HuH-7 (cell line): ENCODE measurements at regions not wholly inside any gene's neighbourhood (a gene's known extent, or its start where the extent isn't known, plus 50 kb on each side); places are given as distances from the start of the nearest gene placed in this dataset.

Experiments
- DNase-seq: peaks from one replicate; pipeline ENCODE4 v3.0.0; 2011; ENCODE audit warnings: low spot score

- no peak for DNase-seq
Observed at GRCh38 chr3:64995857-64996551, 308.2 kb upstream of the ADAMTS9 start.

GRCh38 chr3:64993781-64994180, 306.0 kb upstream of the ADAMTS9 start:
- no peak for DNase-seq

- no peak for DNase-seq
Observed at GRCh38 chr3:64992530-64993285, 304.9 kb upstream of the ADAMTS9 start.

DNA sequence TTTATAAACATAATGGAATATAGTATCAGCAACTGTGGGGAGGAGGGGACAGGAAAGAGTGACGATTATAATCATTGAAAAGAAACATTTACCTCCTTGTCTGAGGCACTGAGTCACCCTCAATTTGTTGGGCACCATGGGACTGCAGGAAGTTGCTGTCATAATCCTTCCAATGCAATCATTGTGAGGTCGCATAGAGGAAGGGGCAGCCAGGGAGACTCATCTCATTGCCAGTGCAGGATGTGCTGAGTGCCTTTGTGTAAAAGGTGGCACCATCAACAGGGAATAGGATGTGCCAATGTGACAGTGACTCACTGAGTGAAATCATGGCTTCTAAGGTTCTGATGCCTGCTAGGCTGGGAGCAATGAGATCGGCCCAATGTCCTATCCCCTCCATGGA, 300.4 kb upstream of the ADAMTS9 start:
- no peak for DNase-seq

DNA sequence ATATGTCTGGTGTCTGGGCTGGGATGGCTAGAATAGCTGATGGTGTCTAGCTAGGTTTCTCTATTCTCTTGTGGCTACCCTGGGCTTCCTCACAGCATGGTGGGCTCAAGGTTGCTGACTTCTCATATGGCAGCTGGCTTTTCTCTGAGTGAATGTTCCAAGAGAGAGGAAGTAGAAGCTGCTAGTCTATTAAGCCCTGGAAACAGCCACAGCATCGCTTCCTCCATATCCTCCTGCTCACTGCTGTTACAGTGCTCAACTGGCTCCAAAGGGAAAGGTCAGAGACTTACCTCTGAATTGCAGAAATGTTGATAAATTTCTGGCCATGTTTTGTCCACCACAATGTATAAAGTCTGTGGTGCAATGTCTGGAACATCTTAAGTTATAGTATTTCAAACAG, 299.9 kb upstream of the ADAMTS9 start:
- no peak for DNase-seq

DNA sequence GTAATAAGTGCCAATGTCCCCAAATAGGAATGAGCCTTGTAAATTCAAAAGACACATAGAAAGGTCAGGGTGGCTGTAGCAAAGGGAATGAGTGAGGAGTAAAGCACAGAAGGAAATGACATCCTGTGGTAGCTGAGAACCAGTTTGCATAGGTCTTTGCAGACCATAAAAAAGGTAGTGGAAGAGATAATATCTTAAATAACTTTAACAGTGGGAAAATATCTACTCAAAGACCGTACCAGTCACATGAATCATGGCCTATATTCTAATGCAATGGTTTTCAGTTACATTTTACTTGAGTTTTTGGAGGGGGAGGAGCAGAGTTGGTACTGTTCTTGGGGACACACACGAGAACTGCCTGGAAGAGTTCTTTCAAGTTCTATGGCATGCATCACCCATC, 297.3 kb upstream of the ADAMTS9 start:
- DNase-seq: no peak

DNA sequence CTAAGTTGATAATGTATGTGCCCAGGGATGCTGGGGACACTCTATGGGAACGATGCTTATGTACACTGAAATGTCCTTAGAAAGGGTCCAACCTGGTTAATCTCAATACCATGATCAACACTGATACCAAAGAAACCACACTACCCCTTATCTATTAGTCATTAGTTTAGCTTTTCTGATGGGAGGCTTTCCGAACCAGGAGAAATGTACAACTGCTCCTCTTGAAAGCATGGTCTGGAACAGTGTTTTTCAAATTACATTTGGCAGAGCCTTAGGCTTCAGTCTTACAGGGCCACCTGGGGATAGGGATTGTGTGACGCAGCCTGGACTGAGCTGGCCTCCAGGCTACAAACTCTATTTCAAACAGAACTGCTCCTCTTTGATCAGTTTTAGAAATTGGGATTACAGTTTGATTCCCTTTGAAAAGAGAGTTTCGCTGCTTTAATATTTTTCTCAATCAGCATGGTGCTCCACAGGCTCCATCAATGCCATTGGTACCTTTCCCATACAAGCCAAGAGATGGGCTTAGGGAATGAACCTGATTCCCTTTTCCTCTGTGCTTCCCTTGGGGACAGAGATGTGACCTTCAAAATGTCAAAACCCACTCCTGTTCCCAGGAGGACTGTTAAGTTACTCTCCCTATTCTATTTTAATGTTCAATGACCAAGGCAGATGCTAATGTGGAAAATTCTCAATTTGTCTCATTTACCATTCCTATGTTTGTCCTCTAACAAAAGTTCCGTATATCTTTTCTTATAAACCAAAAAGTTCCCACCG, 296.0 kb upstream of the ADAMTS9 start:
- no peak for DNase-seq

GRCh38 chr3:64977308-64978100, 289.7 kb upstream of the ADAMTS9 start:
- DNase-seq: no peak

DNA sequence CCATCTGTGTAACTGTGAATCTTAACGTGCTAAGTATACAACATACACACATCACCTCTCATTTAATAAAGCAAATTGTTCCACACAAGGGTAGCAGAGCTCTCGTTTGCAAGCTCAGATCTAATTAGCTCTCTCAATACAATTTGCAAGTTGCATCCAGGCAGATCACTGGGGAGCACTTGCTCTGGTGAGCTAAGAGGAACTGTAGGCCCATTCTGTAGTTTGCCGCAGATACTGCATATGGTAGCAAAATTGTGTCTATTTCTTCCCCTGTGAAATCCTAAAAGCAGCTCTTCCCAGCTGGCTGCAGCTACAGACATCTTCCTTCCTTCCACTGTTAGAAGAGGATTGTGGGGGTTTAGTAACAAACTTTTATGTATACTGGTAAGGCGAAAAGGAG, 288.7 kb upstream of the ADAMTS9 start:
- DNase-seq: no peak

DNA sequence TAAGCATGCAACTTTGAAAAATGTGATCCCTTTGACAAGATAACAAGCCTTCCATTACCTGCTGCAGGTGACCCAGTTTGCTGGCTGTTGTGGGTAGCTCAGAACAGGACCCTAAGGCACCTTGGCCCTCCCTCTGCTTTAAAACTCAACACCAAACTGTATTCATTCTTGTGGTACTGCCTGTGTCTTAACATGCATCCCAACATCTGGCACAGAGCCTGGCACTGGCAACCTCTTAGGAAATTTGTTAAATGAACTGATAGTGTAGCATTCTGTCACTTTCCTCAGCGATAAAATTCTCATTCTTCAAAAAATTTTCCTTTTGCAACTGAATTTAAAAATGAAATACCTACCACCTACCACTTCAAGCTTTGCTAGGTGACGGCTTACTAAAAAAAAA, 287.3 kb upstream of the ADAMTS9 start:
- no peak for DNase-seq

GRCh38 chr3:64974401-64974800, 286.6 kb upstream of the ADAMTS9 start:
- DNase-seq: no peak

- no peak for DNase-seq
Observed at GRCh38 chr3:64972793-64973192, 285.0 kb upstream of the ADAMTS9 start.

DNA sequence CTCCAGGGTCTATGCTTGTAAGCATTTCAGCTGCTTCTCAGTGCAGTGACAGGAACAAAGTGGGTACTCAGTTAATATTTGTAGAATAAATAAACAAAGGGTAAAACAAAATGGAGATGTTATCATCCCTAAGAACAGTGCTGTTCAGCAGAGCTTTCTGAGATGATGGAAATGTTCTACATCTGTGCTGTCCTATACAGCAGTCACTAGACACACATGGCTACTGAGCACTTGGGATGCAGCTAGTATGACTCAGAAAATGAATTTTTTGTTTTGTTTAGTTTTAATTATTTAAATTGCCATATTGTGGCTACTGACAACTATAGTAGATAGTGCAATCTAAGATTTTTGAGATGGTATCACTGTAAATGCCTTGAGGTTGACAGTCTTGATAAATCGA, 283.8 kb upstream of the ADAMTS9 start:
- DNase-seq: no peak

DNA sequence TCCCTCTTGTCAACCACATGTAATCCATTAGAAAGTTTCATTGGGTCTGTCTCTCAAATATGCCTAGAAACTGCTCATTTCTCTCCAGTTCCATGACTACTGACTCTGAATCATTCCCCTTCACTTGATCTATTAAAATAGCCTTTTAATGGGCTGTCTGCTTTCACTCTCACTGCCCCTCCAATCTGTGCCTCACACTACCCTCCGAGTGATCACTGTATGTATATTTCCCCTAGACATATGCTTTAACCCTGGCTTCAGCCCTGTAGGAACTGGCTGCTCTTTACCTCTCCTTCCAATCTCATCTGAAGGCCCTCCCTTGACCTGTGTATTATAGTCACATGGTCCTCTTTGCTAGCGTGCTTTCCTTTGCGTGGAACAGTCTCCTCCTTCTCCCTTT, 282.8 kb upstream of the ADAMTS9 start:
- no peak for DNase-seq

DNA sequence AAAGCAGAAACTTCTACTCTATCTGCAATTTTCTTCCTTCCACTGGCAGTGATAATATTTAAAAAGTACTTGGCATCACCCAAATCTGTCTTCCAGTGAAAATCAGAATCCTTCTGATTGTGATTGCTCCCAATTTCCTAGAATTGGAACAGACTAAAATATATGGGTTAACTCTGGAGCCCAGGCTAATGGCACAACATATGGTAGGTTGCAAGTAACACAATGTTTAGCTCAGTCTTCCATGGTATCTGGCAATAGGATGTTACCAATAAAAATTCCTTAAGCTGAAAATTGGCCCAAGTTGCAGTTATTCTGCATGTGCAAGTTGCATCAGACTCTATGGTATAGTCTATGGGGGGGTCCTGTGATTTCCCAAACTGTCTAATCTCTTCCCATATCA, 273.5 kb upstream of the ADAMTS9 start:
- no peak for DNase-seq

DNA sequence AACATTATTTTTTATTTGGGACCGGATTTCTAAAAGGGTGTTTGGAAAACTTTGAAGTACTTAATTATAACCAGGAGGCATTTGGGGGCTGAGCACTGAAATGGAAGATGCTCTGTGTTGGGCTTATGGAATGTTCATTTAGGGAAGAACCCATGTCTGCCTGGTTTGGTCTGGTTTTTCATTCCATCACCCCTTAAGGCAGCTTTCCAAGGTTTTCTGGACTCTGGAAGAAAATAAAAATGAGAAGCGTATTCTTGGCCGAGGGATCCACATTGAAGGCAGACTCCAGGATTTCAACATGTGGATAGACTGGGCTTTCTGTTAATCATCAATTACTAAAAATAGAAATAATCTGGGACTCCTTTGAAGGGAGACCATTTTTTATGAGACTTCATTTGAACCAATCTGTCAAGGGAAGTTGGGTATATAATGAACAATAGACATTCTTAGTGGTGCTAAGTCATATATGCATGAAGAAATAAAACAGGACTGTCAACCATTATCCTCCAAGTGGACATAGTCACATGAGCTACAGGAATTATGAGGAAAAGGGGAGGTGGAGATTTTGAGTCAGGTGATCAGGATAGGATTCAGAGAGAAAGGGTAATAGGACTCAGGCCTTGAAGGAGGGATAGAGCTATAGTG, 270.5 kb upstream of the ADAMTS9 start:
- DNase-seq: no peak

DNA sequence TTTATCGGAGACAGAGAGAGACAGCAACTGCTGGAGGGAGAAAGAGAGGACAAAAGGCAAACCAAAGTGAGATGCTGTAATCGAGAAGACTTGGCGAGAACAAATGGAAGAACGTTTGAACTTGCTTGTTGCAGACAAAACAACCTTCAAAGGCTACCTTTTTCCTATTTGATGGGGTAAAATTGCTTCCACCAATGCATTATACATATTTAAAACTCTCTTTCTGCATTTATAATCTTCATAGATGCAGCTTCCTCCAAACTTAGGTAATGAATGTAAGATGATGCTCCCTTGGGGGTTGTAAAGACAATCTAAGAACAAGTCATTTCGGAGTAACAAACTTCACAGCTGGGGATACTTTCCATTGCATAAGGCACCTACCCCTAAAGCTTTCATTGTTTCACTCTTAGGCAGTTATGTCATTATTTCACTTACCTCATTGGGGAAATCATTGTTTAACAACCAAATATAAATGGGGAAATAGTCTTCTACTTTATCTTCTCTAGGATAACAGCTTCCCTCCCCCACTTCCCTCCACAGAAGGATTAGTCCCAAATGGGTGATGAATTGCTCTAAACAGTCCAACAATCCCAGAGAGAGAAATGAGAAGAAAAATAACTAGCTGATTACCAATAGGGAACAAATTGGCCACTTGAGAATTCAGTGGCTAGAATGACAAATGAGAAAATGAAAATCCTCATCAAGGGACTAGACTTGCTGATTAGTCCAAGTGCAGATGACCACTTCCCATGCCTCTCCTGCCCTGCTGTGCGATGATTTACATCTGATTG, 269.8 kb upstream of the ADAMTS9 start:
- DNase-seq: no peak

- no peak for DNase-seq
Observed at GRCh38 chr3:64956711-64957325, 269.0 kb upstream of the ADAMTS9 start.

- DNase-seq: no peak
Observed at GRCh38 chr3:64954995-64955636, 267.3 kb upstream of the ADAMTS9 start.

DNA sequence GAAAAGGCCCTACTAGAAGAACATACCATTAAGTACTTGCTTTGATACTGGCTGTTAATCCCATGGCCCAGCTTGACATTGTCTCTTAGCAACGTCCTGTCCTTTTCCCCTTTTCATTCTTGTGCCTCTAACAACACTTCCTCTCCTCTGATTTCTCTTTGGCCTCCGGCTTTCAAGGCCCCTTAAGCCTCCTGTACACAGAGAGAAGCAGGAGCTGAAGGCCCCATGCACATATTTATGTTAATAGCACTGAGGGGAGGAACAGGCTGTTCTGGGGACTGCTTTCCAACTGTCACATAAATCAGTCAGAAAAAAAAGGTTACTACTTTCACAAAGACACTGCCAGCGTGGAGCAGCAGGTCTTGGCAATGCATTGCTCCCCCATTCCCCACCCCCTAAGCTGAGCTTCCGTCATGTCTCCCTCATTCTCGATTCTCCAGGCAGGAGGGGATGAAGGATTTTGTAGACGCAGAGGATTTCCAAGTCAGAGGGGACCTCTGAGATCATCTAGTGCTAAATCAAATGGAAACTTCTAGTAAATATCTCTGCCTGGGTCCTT, 257.4 kb upstream of the ADAMTS9 start:
- no peak for DNase-seq
